ENCODE measurements at regions not wholly inside any gene's neighbourhood (a gene's known extent, or its start where the extent isn't known, plus 50 kb on each side); places are given as distances from the start of the nearest gene placed in this dataset.

DNA sequence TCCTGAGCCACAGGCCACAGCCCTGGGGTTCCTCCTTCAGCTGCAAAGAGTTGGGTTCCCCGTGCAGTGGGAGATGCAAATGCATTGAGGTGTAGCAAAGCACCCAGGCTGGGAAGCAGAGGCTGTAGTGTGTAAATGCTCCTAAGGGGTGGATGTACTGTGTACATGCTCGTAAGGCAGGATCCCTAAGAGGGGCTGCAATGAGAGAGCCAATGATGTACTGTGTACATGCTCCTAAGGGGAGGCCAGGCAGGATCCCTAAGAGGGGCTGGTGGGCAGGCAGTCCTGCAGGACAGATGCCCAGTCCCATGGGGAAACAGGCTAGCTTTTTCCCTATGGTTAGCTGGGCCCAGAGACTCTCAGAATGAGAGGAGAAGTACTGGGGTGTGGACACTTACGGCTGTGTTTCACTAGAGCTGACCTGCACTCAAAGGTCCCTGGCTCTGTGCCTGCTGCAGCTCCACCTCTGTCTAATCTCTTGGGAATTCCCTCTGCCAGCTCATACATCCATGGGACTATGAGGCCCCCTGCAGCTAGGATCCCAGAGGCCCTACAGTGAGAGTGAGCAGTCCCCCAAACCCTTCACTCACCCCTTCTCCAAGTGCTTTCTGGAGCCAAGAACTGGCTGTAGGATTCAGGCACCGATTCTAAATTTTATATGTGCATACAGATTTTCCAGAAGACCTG lies 261.9 kb upstream of the LUZP2 start:
- TF ChIP-seq CTCF (IDR thresholded peaks at IDR 0.05) (peak; percentile 13), EZH2 (IDR thresholded peaks at IDR 0.05) (no peak)

All from neural progenitor cell (in vitro differentiated cells).